ENCODE measurements at regions not wholly inside any gene's neighbourhood (a gene's known extent, or its start where the extent isn't known, plus 50 kb on each side); places are given as distances from the start of the nearest gene placed in this dataset.

DNA sequence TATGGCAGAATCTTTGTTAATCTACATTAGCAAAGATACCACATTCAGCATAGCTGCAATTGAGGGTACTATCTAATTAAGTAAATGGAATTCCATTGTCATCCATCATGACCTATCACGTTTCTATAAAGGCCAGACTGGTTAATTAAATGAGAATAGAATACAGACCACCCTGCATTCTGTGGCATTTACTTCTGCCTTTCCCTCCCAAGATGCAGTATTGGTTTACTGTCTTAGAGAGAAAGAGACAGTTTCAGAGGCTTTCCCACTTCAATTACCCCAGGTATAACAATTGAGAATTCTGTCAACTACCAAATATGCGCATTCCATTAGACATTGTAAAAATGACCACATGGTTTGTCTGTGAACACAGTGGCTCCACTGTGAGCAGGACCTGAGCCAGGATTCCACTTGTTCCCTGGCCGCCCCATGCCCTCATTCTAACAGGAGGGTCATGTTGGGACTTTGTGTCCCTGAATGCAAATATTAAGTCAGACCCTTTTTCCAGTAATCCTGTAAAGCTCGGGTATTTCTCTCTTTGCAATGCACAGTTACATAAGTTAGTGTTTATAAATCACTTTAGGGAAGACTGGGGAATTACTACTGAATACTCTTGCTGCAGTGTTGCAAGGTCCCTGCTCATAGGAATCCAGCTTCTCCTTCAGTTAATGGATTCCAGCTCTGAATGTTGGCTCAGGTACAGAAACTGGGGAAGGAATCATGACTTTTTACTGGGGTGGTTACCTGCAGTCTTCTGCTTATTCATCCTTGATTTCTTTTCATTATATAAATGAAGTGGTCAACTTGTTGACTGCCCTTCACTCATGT is 261.0 kb downstream of the PDGFC start:
- Mint-ChIP-seq H3K27ac (no peak overlapping the region), H3K4me3 (no peak overlapping the region), H3K9me3 (ENCODE audit: insufficient read depth) (no peaks in the 10 kb centered on the region), H3K4me1 (ENCODE audit: low read depth) (no peaks in the 10 kb centered on the region), H3K36me3 (ENCODE audit: low read depth) (no peaks in the 10 kb centered on the region), H3K27me3 (ENCODE audit: low read depth) (no peaks in the 10 kb centered on the region)
- ChIA-PET CTCF (no interaction called here), POLR2A (no interaction called here)
- no peak for DNase-seq
- ATAC-seq: no peak

DNA sequence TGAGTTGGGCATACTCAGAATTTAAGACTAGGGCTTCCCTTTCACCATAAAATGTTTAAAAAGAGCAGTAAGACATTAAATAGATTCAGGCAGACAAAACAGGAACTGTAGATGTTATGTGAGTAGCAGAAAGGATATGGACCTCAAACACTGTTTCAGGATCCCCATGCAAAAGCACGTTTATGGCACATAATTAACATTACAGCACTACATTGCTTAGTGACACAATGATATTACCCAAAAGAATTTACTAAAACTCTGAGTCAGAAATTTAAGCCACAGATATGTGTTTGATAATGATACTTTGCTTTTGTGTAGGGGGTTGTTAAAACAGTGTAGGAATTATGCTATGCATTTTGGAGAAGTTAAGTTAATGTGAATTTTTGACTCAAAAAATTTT is 266.3 kb downstream of the PDGFC start:
- DNase-seq (no peak), ATAC-seq (no peak)
- Mint-ChIP-seq H3K27ac (no peak overlapping the region), H3K4me3 (no peak overlapping the region), H3K27me3 (ENCODE audit: low read depth) (no peaks in the 10 kb centered on the region), H3K4me1 (ENCODE audit: low read depth) (no peaks in the 10 kb centered on the region), H3K9me3 (ENCODE audit: insufficient read depth) (no peaks in the 10 kb centered on the region), H3K36me3 (ENCODE audit: low read depth) (no peaks in the 10 kb centered on the region)
- CTCF ChIA-PET: no interaction called here
- POLR2A ChIA-PET: no interaction called here

DNA sequence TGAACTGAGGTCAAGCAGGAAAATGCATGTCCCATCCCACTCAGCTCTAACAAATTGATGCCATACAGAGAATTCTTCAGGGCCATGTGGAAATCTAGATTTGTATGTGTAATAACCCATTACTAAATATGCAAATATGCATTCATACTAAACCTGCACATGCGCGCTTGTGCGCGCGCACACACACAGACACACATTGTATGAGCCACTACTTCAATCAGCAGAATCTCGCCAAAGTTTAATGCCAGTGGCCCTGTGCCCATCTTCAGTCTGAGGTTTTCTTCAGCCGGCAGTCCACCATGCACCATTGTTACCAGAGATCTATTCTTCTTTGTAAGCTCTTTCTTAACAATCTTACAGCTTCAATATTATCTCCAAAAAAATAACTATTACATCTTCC is 276.4 kb downstream of the PDGFC start:
- DNase-seq (no peak), ATAC-seq (no peak)
- H3K4me1 Mint-ChIP-seq (ENCODE audit: low read depth): no peaks in the 10 kb centered on the region
- H3K27me3 Mint-ChIP-seq (ENCODE audit: low read depth): no peaks in the 10 kb centered on the region
- H3K36me3 Mint-ChIP-seq (ENCODE audit: low read depth): no peaks in the 10 kb centered on the region
- ChIA-PET POLR2A (no interaction called here), CTCF (no interaction called here)
- H3K4me3 Mint-ChIP-seq: no peak overlapping the region
- H3K9me3 Mint-ChIP-seq (ENCODE audit: insufficient read depth): no peaks in the 10 kb centered on the region
- H3K27ac Mint-ChIP-seq: no peak overlapping the region

DNA sequence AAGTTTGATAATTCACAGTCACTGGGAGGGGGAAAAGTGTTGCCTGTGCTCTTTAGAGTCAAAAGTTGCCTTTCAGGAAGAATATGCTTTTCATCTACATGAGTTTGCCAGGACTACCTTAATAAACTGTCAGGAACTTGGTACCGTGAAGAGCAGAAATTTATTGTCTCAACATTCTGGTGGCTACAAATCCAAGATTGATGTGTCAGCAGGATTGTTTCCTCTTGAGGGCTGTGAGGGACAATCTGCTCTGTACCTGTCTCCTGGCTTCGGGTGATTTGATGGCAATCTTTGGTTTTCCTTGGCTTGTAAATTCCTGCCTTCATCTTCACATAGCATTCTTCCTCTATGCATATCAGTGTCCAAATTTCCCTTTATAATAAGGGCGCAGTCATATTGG is 277.2 kb downstream of the PDGFC start:
- ChIA-PET CTCF (no interaction called here), POLR2A (no interaction called here)
- no peaks in the 10 kb centered on the region for H3K36me3 Mint-ChIP-seq (ENCODE audit: low read depth)
- H3K27me3 Mint-ChIP-seq (ENCODE audit: low read depth): no peaks in the 10 kb centered on the region
- ATAC-seq (no peak), DNase-seq (no peak)
- H3K4me1 Mint-ChIP-seq (ENCODE audit: low read depth): no peaks in the 10 kb centered on the region
- H3K27ac Mint-ChIP-seq: no peak overlapping the region
- no peaks in the 10 kb centered on the region for H3K9me3 Mint-ChIP-seq (ENCODE audit: insufficient read depth)
- H3K4me3 Mint-ChIP-seq: no peak overlapping the region

DNA sequence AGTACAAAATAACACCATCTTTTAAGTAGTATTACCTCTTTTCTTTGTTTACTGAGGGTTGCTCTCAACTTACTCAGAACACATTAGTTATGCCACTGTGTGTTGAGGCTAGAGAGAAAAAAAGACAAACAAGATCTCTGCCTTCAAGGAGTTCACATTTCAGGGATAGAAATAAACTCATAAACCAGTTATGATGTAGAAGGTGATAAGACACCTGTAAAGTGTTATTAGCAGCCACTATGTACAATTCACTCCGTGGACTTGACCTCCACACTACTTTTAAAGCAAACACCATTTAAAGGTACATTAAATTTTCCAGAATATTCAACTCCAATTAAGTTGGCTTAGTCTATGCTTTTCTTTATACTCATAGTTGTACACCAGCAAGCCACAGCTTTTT is 278.0 kb downstream of the PDGFC start:
- H3K27me3 Mint-ChIP-seq (ENCODE audit: low read depth): no peaks in the 10 kb centered on the region
- ChIA-PET POLR2A (no interaction called here), CTCF (no interaction called here)
- no peak overlapping the region for H3K4me3 Mint-ChIP-seq
- no peak overlapping the region for H3K27ac Mint-ChIP-seq
- DNase-seq (no peak), ATAC-seq (no peak)
- H3K36me3 Mint-ChIP-seq (ENCODE audit: low read depth): no peaks in the 10 kb centered on the region
- no peaks in the 10 kb centered on the region for H3K9me3 Mint-ChIP-seq (ENCODE audit: insufficient read depth)
- no peaks in the 10 kb centered on the region for H3K4me1 Mint-ChIP-seq (ENCODE audit: low read depth)

DNA sequence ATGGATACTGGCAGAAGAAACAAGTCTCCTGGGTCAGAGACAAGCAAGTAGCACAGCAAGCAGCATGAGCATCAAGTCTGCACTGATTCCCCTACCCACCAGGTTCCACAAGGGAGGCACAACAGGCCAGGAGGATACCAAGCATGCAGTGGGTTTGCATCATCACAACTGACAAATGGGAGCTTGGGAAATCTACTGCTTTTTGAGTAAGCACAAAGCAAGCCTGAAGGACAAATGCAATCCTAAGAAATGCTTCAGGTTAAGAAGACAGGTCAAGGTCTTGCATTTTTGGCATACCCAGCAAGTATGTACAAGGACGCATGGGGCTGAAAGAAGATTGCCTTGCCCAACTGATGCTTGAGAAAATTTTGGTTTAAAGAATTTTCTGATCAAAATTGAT is 279.6 kb downstream of the PDGFC start:
- H3K4me1 Mint-ChIP-seq (ENCODE audit: low read depth): no peaks in the 10 kb centered on the region
- no peaks in the 10 kb centered on the region for H3K9me3 Mint-ChIP-seq (ENCODE audit: insufficient read depth)
- H3K4me3 Mint-ChIP-seq: no peak overlapping the region
- DNase-seq (no peak), ATAC-seq (no peak)
- ChIA-PET CTCF (no interaction called here), POLR2A (no interaction called here)
- no peak overlapping the region for H3K27ac Mint-ChIP-seq
- no peaks in the 10 kb centered on the region for H3K27me3 Mint-ChIP-seq (ENCODE audit: low read depth)
- H3K36me3 Mint-ChIP-seq (ENCODE audit: low read depth): no peaks in the 10 kb centered on the region

DNA sequence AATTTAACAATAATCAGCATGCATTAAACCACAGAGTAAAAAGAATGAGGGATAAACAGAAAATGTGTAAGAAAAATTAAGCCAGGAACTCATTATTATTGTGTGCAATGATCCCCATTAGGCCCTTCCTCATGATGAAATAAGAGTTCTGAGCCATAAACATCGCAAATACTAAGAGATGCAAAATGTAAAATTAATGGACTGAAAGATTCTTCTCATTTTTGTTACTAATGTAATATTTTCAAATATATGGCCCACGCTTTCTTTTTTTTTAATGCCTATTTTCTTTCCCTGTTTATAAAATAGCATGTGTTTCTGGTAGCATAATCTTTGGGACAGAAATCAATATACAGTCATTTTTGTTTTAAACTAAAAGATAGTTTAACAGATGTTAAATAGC is 281.0 kb downstream of the PDGFC start:
- POLR2A ChIA-PET: no interaction called here
- Mint-ChIP-seq H3K36me3 (ENCODE audit: low read depth) (no peaks in the 10 kb centered on the region), H3K4me3 (no peak overlapping the region), H3K27ac (no peak overlapping the region), H3K9me3 (ENCODE audit: insufficient read depth) (no peaks in the 10 kb centered on the region), H3K27me3 (ENCODE audit: low read depth) (no peaks in the 10 kb centered on the region), H3K4me1 (ENCODE audit: low read depth) (no peaks in the 10 kb centered on the region)
- CTCF ChIA-PET: no interaction called here
- no peak for ATAC-seq
- DNase-seq: no peak

DNA sequence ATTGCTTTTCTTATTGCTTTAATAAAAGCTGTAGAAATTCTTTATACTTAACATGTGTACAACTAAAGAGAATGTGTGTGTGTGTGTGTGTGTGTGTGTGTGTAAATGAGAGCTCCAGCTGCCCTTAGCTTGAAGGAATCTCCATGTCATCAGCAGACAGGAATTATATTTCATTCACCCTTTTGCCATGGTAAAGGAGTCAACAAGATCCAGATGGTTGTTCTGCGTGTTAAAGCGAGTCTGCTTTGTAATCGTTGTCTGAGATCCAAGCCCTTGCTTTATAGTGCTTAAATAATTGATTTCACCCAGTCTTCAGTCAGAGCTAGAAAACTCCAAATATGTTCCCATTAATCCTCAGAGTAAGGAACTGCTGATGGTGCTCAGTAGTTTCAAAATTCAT is 285.5 kb downstream of the PDGFC start:
- CTCF ChIA-PET: no interaction called here
- POLR2A ChIA-PET: no interaction called here
- no peak overlapping the region for H3K4me3 Mint-ChIP-seq
- no peaks in the 10 kb centered on the region for H3K9me3 Mint-ChIP-seq (ENCODE audit: insufficient read depth)
- DNase-seq: no peak
- no peak overlapping the region for H3K27ac Mint-ChIP-seq
- no peaks in the 10 kb centered on the region for H3K4me1 Mint-ChIP-seq (ENCODE audit: low read depth)
- H3K27me3 Mint-ChIP-seq (ENCODE audit: low read depth): no peaks in the 10 kb centered on the region
- H3K36me3 Mint-ChIP-seq (ENCODE audit: low read depth): no peaks in the 10 kb centered on the region
- ATAC-seq: no peak

DNA sequence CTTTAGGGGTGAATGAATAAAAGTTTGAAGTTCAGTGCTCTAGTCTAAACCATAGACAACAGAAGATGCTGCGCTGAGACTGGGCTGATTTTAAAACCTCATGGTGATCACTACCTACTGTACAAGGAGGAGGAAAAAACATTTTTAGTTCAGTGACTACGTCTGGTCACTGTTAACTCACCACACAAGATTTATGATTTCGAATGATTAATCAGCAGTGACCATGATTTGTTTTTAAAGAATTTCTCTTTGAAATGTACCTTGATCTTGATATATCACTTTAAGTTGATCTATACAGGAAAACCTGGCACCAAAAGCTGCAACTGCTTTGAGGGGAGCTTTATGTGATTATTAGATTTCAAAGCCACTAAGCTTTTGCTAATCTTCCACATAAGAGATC is 286.3 kb downstream of the PDGFC start:
- Mint-ChIP-seq H3K4me1 (ENCODE audit: low read depth) (no peaks in the 10 kb centered on the region), H3K4me3 (no peak overlapping the region), H3K36me3 (ENCODE audit: low read depth) (no peaks in the 10 kb centered on the region), H3K27ac (no peak overlapping the region), H3K27me3 (ENCODE audit: low read depth) (no peaks in the 10 kb centered on the region), H3K9me3 (ENCODE audit: insufficient read depth) (no peaks in the 10 kb centered on the region)
- CTCF ChIA-PET: no interaction called here
- DNase-seq (no peak), ATAC-seq (no peak)
- POLR2A ChIA-PET: no interaction called here

DNA sequence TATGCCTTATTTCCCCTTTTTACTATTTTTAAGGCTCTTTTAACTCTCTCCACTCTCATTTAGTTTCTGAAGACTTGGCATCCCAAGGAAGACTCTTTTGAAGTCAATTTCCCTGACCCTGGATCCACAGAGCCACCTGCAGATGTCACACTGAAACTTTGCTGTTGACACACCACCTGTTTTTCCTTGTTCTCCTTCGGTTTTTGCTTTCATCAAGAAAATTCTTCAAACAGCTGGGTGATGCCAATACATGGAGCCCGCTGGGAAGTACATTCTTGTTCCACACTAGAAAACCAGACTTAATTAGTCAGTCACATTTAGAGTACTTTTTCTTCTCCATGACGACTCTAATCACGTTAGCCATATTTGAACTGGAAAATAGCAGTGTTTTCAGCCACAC is 293.9 kb downstream of the PDGFC start:
- H3K36me3 Mint-ChIP-seq (ENCODE audit: low read depth): no peaks in the 10 kb centered on the region
- no peaks in the 10 kb centered on the region for H3K9me3 Mint-ChIP-seq (ENCODE audit: insufficient read depth)
- POLR2A ChIA-PET: no interaction called here

DNA sequence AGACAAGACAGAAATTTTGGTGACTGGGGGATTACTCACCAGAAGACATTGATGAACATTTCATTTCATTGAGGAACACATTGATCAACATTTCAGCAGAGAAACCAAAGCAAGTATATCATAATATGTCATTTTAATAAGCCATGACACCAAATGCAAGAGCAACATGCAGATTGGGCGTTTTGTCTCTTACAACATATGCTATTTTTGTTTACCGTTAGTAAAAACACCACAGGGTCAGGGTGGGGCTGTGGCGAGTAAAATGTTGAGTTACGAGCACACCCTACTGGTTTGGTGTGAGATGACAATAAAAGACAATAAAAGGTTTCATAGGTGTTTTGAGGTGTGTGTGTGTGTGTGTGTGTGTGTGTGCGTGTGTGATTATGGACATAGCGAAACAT is 294.5 kb downstream of the PDGFC start:
- POLR2A ChIA-PET: no interaction called here
- Mint-ChIP-seq H3K4me3 (no peak overlapping the region), H3K27me3 (ENCODE audit: low read depth) (no peaks in the 10 kb centered on the region), H3K4me1 (ENCODE audit: low read depth) (no peaks in the 10 kb centered on the region), H3K9me3 (ENCODE audit: insufficient read depth) (no peaks in the 10 kb centered on the region), H3K36me3 (ENCODE audit: low read depth) (no peaks in the 10 kb centered on the region), H3K27ac (no peak overlapping the region)
- ATAC-seq (no peak), DNase-seq (no peak)
- CTCF ChIA-PET: no interaction called here

More for the DNA sequence above, 293.9 kb downstream of the PDGFC start:
- DNase-seq (no peak), ATAC-seq (no peak)
- Mint-ChIP-seq H3K27me3 (ENCODE audit: low read depth) (no peaks in the 10 kb centered on the region), H3K27ac (no peak overlapping the region), H3K4me1 (ENCODE audit: low read depth) (no peaks in the 10 kb centered on the region), H3K4me3 (no peak overlapping the region)
- CTCF ChIA-PET: no interaction called here

DNA sequence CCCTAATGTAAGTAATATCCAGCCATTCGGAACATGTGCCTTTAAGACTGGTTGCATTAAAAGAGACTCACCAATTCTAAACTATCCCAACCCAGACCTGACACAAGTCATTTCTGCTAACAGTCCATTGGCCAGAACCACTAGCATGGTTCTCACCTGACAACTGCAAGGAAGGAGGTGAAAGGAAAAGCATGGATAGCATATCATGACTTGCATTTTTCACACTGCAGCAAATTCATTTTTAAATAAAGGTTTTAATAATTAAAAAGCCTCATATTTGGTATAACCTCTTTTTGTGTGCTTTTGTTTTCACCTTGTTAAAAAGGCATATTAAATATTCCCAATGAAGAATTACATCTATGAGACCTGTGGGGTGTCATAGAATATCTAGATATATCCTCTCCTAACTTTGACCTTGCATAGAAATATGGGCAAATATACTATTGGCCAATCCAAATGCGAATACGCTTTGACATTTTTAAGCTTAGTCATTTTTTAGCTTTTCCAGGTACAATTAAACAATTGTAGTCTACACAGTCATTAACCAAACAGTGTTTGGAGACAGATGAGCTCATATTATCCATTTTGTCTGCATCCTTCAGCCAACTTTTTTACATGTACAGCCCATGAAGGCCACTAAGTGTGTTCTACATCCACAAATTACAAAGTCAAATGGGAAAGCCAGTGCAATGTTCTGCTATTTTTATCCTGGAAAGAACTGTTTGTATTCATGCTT is 295.3 kb downstream of the PDGFC start:
- H3K4me3 Mint-ChIP-seq: no peak overlapping the region
- H3K4me1 Mint-ChIP-seq (ENCODE audit: low read depth): no peaks in the 10 kb centered on the region
- H3K9me3 Mint-ChIP-seq (ENCODE audit: insufficient read depth): no peaks in the 10 kb centered on the region
- H3K27ac Mint-ChIP-seq: no peak overlapping the region
- H3K36me3 Mint-ChIP-seq (ENCODE audit: low read depth): no peaks in the 10 kb centered on the region
- POLR2A ChIA-PET: no interaction called here
- CTCF ChIA-PET: no interaction called here
- no peaks in the 10 kb centered on the region for H3K27me3 Mint-ChIP-seq (ENCODE audit: low read depth)
- ATAC-seq: no peak
- DNase-seq: no peak

DNA sequence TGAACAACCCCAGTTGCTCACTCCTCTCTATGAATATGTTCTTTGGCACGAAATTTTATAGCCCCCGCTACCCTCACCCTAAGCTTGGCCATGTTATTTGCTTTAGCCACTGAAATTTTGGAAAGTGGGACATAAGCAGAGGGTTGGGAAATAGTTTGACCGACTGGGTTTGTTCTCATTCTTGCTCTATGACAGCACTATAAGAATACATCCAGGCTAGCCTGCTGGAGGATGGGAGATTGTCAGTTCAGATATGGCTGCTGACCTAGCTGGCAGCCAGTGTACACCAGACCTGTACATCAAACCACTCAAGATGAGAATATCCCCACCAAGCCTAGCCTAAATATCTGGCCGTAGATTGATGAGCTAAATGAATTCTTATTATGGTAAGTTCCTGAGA is 298.1 kb downstream of the PDGFC start:
- Mint-ChIP-seq H3K27ac (no peak overlapping the region), H3K4me1 (ENCODE audit: low read depth) (no peaks in the 10 kb centered on the region), H3K9me3 (ENCODE audit: insufficient read depth) (no peaks in the 10 kb centered on the region), H3K4me3 (no peak overlapping the region), H3K27me3 (ENCODE audit: low read depth) (no peaks in the 10 kb centered on the region), H3K36me3 (ENCODE audit: low read depth) (no peaks in the 10 kb centered on the region)
- ChIA-PET POLR2A (no interaction called here), CTCF (no interaction called here)
- no peak for DNase-seq
- ATAC-seq: no peak
